Stimulated activated effector memory CD8-positive, alpha-beta T cell treated with anti-CD3 and anti-CD28 coated beads, Interleukin-12 subunit alpha, Interleukin-12 subunit beta, amount 100 ng/mL, for 72 hours (primary cell): ENCODE measurements at regions not wholly inside any gene's neighbourhood (a gene's known extent, or its start where the extent isn't known, plus 50 kb on each side); places are given as distances from the start of the nearest gene placed in this dataset.
"Not testable (repeated sequence)": the region's sequence is repeated elsewhere in the genome, so short reads cannot be mapped to it uniquely, and the experiment has no call there.

Experiments used
- ATAC-seq: fragments of 150-1000 bp; cut with Tn5 transposase; 2 replicates; pipeline ENCODE4 v1.10.0; 2021
- DNase-seq, 2 donors: peaks; one replicate each; pipeline ENCODE4 v3.0.0; 2021 to 2022; ENCODE audit warnings: low spot score in 2 of 2
- H3K27ac Mint-ChIP-seq: one replicate; pipeline ENCODE4 v1.8.0; 2022; ENCODE audit warnings: mild to moderate bottlenecking, mixed read lengths
- H3K36me3 Mint-ChIP-seq: one replicate; pipeline ENCODE4 v1.8.0; 2022; ENCODE audit warnings: mild to moderate bottlenecking, mixed read lengths
- H3K4me1 Mint-ChIP-seq: one replicate; pipeline ENCODE4 v1.8.0; 2022; ENCODE audit warnings: mixed read lengths
- H3K4me3 Mint-ChIP-seq: one replicate; pipeline ENCODE4 v1.8.0; 2022; ENCODE audit warnings: mild to moderate bottlenecking, mixed read lengths
- H3K9me3 Mint-ChIP-seq: one replicate; pipeline ENCODE4 v1.8.0; 2022; ENCODE audit warnings: mixed read lengths

GRCh38 chr5:104019956-104020355 lies 457.4 kb upstream of the NUDT12 start:
- DNase-seq = no peak
- H3K4me3 Mint-ChIP-seq = no peak overlapping the region
- H3K4me1 Mint-ChIP-seq = no peaks in the 10 kb centered on the region
- H3K9me3 Mint-ChIP-seq = peaks cover 5% of the 10 kb centered on the region
- no peak for ATAC-seq
- H3K27ac Mint-ChIP-seq = no peak overlapping the region
- H3K36me3 Mint-ChIP-seq = no peaks in the 10 kb centered on the region

- Mint-ChIP-seq H3K9me3 (peaks cover 5% of the 10 kb centered on the region), H3K4me1 (no peaks in the 10 kb centered on the region), H3K4me3 (no peak overlapping the region), H3K27ac (no peak overlapping the region), H3K36me3 (no peaks in the 10 kb centered on the region)
- ATAC-seq = no peak
- no peak for DNase-seq
Measured at GRCh38 chr5:104018299-104018698, 455.7 kb upstream of the NUDT12 start.

- H3K4me3 Mint-ChIP-seq = no peak overlapping the region
- ATAC-seq (no peak), DNase-seq (no peak)
- peaks cover 5% of the 10 kb centered on the region for H3K9me3 Mint-ChIP-seq
- no peak overlapping the region for H3K27ac Mint-ChIP-seq
- H3K4me1 Mint-ChIP-seq = no peaks in the 10 kb centered on the region
- no peaks in the 10 kb centered on the region for H3K36me3 Mint-ChIP-seq
Measured at GRCh38 chr5:104016646-104017045, 454.1 kb upstream of the NUDT12 start.

GRCh38 chr5:104015765-104016164 lies 453.2 kb upstream of the NUDT12 start:
- Mint-ChIP-seq H3K9me3 (peaks cover 8% of the 10 kb centered on the region), H3K36me3 (no peaks in the 10 kb centered on the region), H3K27ac (no peak overlapping the region), H3K4me3 (no peak overlapping the region), H3K4me1 (no peaks in the 10 kb centered on the region)
- ATAC-seq (no peak), DNase-seq (no peak)

- H3K4me3 Mint-ChIP-seq, H3K27ac Mint-ChIP-seq, H3K36me3 Mint-ChIP-seq, H3K4me1 Mint-ChIP-seq, H3K9me3 Mint-ChIP-seq, ATAC-seq, DNase-seq: not testable (repeated sequence)
Measured at GRCh38 chr5:104002783-104003182, 440.2 kb upstream of the NUDT12 start.

DNA sequence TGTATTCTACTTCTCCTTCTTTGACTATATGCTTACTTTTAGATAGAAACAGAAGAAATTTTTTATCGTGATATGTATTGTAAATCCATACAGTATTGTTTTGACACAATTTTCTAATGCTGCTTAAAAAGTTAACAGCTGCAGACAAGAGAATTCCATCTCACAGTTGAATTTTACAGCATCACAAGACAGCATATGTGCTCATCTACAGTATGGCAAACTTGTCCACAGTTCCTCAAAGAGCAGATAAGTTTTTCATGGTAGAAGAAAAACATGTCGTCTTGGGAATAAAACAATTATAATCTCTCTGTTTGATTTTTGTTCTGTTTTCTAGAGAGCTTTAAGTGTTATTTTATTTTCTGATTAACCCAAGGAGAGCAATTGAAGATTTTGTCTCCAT lies 438.5 kb upstream of the NUDT12 start:
- Mint-ChIP-seq H3K36me3 (no peaks in the 10 kb centered on the region), H3K27ac (no peak overlapping the region), H3K4me1 (no peaks in the 10 kb centered on the region), H3K9me3 (peaks cover 4% of the 10 kb centered on the region), H3K4me3 (no peak overlapping the region)
- DNase-seq (no peak), ATAC-seq (no peak)

GRCh38 chr5:103993031-103993430 lies 430.4 kb upstream of the NUDT12 start:
- ATAC-seq = no peak
- DNase-seq = no peak
- Mint-ChIP-seq H3K4me1 (no peaks in the 10 kb centered on the region), H3K36me3 (no peaks in the 10 kb centered on the region), H3K27ac (no peak overlapping the region), H3K9me3 (peaks cover 4% of the 10 kb centered on the region), H3K4me3 (no peak overlapping the region)

DNA sequence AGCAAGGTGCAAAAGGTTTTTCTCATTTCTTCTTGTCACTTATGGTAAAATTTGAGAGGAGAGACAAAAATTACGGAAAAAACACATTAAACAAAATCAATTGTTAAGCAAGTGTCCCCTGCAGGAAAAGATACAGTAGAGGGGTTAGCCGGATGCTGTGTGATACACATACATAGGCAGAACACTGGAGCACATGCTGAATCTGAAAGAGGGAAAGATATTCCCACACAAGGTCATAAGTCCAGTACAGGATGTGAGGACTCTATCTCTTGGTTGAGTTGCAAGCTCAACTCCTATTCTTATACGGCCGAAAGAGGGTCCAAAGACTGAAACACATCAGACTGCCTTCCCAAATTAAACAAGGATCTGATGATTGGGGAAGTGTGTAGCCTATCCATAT lies 427.5 kb upstream of the NUDT12 start:
- no peaks in the 10 kb centered on the region for H3K36me3 Mint-ChIP-seq
- no peak for DNase-seq
- ATAC-seq = no peak
- H3K4me1 Mint-ChIP-seq = no peaks in the 10 kb centered on the region
- peaks cover 9% of the 10 kb centered on the region for H3K9me3 Mint-ChIP-seq
- no peak overlapping the region for H3K4me3 Mint-ChIP-seq
- no peak overlapping the region for H3K27ac Mint-ChIP-seq

GRCh38 chr5:103981592-103981991 lies 419.0 kb upstream of the NUDT12 start:
- Mint-ChIP-seq H3K4me3 (no peak overlapping the region), H3K4me1 (no peaks in the 10 kb centered on the region), H3K9me3 (peaks cover 7% of the 10 kb centered on the region), H3K36me3 (no peaks in the 10 kb centered on the region), H3K27ac (no peak overlapping the region)
- DNase-seq = no peak
- peak; percentile 21 for ATAC-seq

DNA sequence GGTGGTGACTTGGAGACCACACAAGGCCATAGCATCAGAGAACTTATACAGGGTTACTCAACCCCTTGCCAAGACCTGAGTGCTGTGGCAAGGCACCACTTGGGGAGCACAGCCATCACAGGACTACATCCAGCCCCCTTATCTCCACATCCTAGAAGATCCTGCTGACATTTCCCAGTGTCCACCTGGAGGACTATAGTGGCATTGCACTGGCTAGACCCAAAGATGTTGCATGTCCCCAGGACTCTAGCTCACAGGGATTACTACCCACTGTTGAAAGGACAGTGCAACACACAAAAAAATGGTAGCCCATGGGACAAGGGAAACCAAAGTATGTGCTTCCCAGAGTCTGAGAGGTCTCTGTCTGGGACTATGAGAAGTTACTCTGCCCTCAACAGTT lies 411.1 kb upstream of the NUDT12 start:
- Mint-ChIP-seq H3K4me1 (no peaks in the 10 kb centered on the region), H3K9me3 (peaks cover 32% of the 10 kb centered on the region), H3K36me3 (no peaks in the 10 kb centered on the region), H3K27ac (no peak overlapping the region), H3K4me3 (no peak overlapping the region)
- DNase-seq = no peak
- peak; percentile 13 for ATAC-seq

DNA sequence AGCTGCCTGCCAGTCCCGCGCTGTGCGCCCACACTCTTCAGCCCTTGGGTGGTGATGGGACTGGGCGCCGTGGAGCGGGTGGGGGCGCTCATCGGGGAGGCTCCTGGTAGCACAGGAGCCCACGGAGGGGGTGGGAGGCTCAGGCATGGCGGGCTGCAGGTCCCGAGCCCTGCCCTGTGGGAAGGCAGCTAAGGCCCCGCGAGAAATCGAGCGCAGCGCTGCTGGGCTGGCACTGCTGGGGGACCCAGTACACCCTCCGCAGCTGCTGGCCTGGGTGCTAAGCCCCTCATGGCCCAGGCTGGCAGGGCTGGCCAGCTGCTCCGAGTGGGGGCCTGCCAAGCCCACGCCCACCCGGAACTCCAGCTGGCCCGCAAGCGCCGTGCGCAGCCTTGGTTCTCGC lies 403.7 kb upstream of the NUDT12 start:
- H3K4me3 Mint-ChIP-seq, H3K36me3 Mint-ChIP-seq, DNase-seq, H3K4me1 Mint-ChIP-seq, ATAC-seq, H3K27ac Mint-ChIP-seq: not testable (repeated sequence)
- peaks cover 24% of the 10 kb centered on the region for H3K9me3 Mint-ChIP-seq

DNA sequence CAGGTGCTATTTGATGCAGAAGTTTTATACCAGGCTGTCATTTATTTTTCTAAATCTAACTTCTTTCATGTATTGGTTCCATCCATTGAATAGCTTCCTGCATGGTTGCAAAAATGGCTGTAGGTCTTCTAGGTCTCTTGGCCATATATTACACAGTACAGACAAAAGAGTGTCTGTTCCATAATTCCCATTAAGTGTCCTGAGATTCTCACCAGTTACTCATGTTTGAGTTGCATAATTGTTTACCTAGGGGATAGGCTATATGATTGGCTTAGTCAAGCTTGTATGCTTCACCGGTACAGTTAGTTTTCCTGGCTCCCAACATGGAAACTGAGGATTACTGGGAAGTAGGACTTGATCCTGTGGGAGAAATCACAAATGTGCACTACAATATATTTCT lies 399.4 kb upstream of the NUDT12 start:
- DNase-seq (no peak), ATAC-seq (no peak)
- Mint-ChIP-seq H3K36me3 (no peaks in the 10 kb centered on the region), H3K4me3 (no peak overlapping the region), H3K9me3 (peaks cover 16% of the 10 kb centered on the region), H3K4me1 (no peaks in the 10 kb centered on the region), H3K27ac (no peak overlapping the region)

- Mint-ChIP-seq H3K4me3 (no peak overlapping the region), H3K4me1 (no peaks in the 10 kb centered on the region), H3K27ac (no peak overlapping the region), H3K9me3 (peaks cover 14% of the 10 kb centered on the region), H3K36me3 (no peaks in the 10 kb centered on the region)
- DNase-seq = no peak
- ATAC-seq = no peak
Measured at GRCh38 chr5:103953601-103954382, 391.2 kb upstream of the NUDT12 start.

DNA sequence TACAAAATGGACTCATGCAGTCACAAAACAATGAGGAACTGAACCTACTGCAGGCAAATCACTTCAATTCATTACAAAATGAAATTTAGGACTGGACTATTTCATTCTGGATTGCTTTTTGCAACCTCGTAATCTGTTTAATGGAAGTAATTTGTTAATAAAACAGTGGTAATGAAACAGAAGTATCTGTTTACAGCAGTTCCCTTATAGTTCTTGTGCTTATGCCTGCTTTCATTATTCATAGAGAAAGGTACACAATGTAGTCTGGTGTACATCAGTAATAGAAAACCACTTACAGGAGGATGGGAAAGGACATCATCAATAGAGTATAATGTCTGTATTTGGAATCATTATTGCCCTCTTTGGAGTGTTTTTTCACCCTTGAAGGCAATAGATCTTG lies 389.2 kb upstream of the NUDT12 start:
- no peak for DNase-seq
- H3K4me1 Mint-ChIP-seq = no peaks in the 10 kb centered on the region
- H3K4me3 Mint-ChIP-seq = no peak overlapping the region
- no peak overlapping the region for H3K27ac Mint-ChIP-seq
- peaks cover 8% of the 10 kb centered on the region for H3K9me3 Mint-ChIP-seq
- no peaks in the 10 kb centered on the region for H3K36me3 Mint-ChIP-seq
- no peak for ATAC-seq

DNA sequence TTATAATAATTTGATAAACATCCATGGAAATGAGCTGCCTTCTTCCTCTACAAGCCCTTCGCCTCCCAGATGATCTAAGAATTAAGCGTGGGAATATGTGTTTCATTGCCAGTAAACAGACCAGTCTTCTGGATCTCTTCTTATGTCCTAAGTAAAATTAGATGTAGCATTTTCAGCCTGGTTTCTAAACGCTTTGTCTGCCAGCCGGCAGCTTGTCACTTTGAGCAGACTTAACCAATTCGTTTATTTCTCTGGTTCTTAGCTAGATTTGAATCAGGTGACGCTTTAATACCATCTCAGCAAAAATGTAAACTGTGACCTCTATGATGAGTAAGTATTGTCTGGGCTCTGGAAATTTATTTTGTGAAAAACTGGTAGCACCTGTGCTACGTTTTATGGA lies 380.6 kb upstream of the NUDT12 start:
- no peak for ATAC-seq
- no peaks in the 10 kb centered on the region for H3K4me1 Mint-ChIP-seq
- H3K36me3 Mint-ChIP-seq = no peaks in the 10 kb centered on the region

DNA sequence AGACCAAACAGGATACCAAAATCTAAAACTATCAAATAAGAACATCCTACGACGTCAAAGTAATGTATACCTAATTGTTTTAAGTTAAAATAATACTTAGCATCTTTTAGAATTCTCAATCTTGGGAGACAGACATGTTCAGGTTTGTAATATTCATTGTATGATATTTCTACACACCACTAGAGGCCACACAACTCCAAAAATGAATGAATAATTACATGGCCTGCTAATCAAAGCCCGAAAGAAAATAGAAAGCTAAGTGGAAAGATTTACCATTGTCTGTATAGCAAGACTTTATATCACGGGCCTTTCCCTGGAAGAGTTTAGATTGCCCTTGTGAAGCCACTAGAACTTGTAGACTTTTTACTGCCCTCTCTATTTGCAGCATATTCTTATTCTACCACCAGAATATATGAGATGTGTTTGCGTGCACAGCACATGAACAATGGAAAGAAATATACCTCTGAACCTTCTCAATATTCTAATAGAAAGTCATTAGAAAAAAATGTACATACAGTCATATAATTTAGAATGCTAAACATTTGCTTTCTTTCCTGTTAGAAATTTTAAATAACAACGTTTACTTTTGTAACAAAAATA lies 380.1 kb upstream of the NUDT12 start:
- H3K4me1 Mint-ChIP-seq = no peaks in the 10 kb centered on the region
- H3K9me3 Mint-ChIP-seq = peaks cover 5% of the 10 kb centered on the region

More for the DNA sequence above, 380.6 kb upstream of the NUDT12 start:
- Mint-ChIP-seq H3K27ac (no peak overlapping the region), H3K4me3 (no peak overlapping the region), H3K9me3 (peaks cover 5% of the 10 kb centered on the region)
- no peak for DNase-seq

More for the DNA sequence above, 380.1 kb upstream of the NUDT12 start:
- Mint-ChIP-seq H3K36me3 (no peaks in the 10 kb centered on the region), H3K27ac (no peak overlapping the region), H3K4me3 (no peak overlapping the region)
- DNase-seq (no peak), ATAC-seq (no peak)
